HG03025 (cell line): ENCODE measurements at regions not wholly inside any gene's neighbourhood (a gene's known extent, or its start where the extent isn't known, plus 50 kb on each side); places are given as distances from the start of the nearest gene placed in this dataset.
"Not testable (repeated sequence)": the region's sequence is repeated elsewhere in the genome, so short reads cannot be mapped to it uniquely, and the experiment has no call there.

Source experiments
- ATAC-seq: cut with Tn5 transposase; IDR thresholded peaks from one replicate; pipeline ENCODE4 v1.9.1; 2021; ENCODE audit warnings: mild to moderate bottlenecking, moderate library complexity; ENCODE audit not compliant: unreplicated experiment, low FRiP score

DNA sequence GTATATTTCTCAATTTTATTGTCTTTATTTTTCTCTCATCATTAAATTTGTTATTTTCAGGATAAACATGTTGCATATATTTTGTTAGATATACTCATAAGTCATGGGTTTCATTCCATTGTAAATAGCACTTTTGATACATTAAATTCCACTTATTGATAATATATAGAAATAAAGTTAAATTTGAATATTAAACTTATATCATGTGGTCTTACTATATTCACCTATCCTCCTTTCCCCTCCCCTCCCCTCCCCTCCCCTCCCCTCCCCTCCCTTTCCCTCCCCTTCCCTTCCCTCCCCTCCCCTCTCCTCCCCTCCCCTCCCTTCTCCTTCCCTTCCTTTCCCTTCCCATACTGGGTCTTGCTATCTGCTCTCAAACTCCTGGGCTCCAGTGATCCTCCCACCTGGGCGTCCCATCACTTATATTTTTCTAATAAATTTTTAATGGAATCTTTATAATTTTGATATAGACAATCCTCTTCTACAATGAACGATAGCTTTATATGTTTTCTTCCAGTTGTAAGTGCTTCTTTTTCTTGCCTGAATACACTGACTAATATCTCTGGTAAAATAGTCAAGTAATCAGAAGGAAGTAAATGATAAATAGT is 692.4 kb downstream of the C6orf118 start:
- no peak for ATAC-seq

DNA sequence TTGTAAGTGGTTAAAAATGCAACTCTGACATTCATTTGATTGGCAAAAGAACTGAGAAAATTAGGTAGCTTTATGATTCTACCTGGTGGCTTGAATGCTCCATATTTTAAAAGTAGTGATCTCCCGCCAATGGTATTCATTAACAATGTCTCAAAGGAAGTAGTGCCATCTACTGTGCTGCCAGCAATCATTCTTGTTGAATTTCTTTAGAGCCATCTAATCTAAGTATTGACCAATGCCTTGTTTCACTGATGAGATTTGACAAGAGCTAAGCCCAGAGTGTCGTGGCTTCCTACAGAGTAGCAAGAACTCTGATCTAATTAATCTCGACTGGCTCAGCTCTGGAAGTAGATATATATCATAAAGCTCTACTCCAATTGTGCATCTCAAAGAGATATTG is 696.7 kb downstream of the C6orf118 start:
- no peak for ATAC-seq

DNA sequence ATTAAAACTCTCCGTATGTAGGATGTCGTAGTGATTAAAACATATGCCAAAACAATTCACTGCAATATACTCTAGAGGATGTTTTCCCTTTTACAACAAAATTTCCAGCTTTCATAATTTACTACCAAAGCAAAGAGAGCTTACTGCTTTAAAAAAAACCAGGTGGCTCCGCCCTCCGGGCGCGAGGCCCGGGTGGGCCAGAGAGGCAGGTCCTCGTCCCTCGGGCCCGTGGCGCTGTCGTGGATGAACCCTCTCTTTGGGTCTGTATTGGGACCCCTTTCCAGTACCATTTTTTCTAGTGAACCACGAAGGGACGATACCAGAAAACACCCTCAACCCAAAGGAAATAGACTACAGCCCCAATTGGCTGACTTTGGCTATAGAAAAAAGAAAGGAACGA is 698.5 kb downstream of the C6orf118 start:
- ATAC-seq = not testable (repeated sequence)

- ATAC-seq = not testable (repeated sequence)
Measured at GRCh38 chr6:164602415-164602814, 707.0 kb downstream of the C6orf118 start.

- no peak for ATAC-seq
Measured at GRCh38 chr6:164581563-164581962, 727.8 kb downstream of the C6orf118 start.

GRCh38 chr6:164579035-164579434 is 730.4 kb downstream of the C6orf118 start:
- ATAC-seq = no peak

DNA sequence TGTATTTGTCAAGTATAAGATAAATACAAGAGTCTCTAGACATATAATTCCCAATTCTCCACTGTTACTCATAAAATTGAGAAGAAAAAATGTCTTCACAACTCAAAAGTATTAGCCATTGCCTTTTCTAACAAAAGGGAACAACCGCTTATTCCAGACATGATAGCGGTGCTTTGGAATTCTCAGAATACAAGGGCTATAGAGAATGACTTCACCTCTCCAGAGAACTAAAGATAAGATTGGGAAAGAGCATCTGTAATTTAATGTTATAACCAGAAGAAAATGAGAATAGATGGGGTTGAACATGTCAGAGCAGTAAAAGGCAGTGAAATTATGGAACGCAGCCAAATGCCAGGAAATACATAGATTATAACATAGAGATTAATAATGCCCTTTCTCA is 730.8 kb downstream of the C6orf118 start:
- no peak for ATAC-seq

- ATAC-seq = no peak
Measured at GRCh38 chr6:164570801-164571200, 738.6 kb downstream of the C6orf118 start.

DNA sequence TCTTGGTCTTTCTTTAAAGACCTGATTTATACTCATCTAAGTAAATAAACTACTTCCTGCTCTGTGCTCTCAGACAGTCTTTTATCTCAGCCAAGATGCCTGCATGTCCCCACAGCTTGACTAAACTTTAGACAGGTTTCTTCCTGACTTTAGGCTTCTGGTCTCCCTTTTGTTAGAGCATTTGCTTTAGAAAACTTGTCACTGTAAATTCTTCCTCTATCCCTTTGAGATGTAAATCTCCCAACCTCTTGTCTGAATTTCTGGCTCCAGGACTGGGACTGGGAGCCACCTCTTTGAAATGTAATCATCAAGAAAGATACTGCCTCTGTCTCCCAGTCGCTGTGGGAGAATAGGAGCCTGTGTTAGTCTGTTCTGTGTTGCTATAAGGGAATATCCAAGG is 739.9 kb downstream of the C6orf118 start:
- no peak for ATAC-seq

DNA sequence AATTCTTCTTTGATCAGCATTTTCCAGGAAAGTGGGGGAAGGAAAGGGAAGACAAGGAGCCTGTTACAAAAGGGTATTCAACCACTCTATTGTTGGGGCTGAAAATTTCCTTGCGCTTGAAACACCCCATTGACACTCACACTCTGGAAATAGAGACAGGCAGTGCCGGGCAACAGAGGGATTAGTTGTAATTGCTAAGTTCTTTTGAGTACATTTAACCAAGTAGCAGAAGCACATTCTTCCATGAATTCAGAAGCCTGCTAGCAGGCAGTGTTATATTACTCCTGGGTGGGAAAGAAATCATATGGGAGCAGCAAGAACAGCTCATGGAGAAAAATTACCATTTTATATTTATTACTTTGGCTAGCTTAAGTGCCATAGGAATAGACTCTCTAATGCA is 745.5 kb downstream of the C6orf118 start:
- no peak for ATAC-seq

- no peak for ATAC-seq
Measured at GRCh38 chr6:164561656-164562055, 747.7 kb downstream of the C6orf118 start.

DNA sequence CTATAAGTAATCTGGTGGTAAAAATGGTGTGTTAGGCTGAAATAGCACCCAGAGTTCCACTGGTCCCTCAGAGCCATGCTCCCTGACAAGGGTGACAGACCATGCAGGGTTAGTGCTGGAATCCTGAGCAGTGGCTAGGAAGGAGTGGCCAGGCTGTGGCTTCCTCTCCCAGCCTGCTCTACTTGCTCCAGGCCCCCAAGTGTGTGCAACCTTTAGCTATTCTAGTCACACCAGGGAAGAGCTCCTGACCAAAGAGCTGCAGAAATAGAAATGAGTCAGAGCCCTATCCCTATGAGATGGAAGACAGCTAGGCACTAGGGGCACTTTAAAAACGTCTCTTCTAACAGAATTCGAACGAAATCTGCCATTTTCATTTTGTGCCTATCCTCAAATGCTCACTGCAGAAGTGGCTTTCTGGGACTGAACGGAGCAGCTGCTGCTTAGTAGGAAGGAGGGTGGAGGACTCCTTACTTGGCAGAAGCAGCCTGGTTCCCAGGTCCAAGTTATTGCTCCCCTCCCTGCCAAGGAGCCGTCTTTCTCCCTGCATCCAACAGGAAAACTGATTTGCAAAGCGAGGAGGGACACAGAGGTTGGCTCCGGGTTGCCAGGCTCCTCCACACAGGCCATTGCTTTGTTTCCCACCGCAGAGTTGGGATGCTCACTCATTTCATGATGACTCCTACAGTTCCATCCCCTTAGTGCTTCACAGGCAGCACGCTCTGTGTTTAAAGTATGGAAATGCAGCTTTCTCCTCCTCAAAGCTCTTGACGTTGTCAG is 754.5 kb downstream of the C6orf118 start:
- no peak for ATAC-seq

DNA sequence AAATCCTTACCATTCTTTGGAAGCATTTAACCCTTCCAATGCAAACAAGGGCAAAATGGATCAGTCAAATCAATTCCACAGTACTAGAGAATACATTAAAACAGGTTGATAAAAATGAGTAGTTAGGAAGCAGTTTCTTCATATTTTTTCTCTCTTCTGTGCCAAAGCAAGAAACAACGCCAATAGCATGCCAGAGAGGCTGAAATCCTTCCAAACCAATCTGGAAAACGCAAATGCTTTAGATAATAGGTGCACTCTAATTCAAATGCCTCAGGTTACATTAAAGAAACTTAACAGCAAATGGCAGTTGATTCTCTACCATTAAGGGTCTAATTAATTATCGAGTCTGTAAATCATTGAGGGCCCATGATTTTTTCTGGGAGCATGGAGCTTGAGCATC is 755.2 kb downstream of the C6orf118 start:
- ATAC-seq = no peak

- no peak for ATAC-seq
Measured at GRCh38 chr6:164551706-164552105, 757.7 kb downstream of the C6orf118 start.

- ATAC-seq = no peak
Measured at GRCh38 chr6:164547076-164547475, 762.3 kb downstream of the C6orf118 start.

GRCh38 chr6:164546263-164546662 is 763.1 kb downstream of the C6orf118 start:
- ATAC-seq = no peak

- ATAC-seq = no peak
Measured at GRCh38 chr6:164534070-164534766, 775.2 kb downstream of the C6orf118 start.

DNA sequence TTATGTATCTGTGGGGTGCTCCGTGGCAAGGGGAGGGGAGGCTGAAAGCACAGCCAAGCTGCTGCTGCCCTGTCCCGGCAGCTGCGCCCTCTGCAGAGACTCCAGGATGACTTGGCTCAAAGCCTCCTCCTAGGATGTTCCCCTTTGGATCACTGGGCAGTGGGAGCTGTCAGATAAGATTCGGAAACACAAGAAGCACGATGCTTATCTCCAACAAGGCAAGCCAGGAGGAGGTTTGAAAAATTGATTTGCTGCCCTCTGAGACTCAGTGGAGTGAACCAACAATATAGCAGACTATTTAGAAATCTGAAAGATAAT is 776.4 kb downstream of the C6orf118 start:
- ATAC-seq = no peak

- ATAC-seq = no peak
Measured at GRCh38 chr6:164532198-164533044, 777.0 kb downstream of the C6orf118 start.

- no peak for ATAC-seq
Measured at GRCh38 chr6:164531736-164532135, 777.7 kb downstream of the C6orf118 start.

GRCh38 chr6:164528539-164528938 is 780.9 kb downstream of the C6orf118 start:
- no peak for ATAC-seq
